ENCODE measurements at regions not wholly inside any gene's neighbourhood (a gene's known extent, or its start where the extent isn't known, plus 50 kb on each side); places are given as distances from the start of the nearest gene placed in this dataset.

DNA sequence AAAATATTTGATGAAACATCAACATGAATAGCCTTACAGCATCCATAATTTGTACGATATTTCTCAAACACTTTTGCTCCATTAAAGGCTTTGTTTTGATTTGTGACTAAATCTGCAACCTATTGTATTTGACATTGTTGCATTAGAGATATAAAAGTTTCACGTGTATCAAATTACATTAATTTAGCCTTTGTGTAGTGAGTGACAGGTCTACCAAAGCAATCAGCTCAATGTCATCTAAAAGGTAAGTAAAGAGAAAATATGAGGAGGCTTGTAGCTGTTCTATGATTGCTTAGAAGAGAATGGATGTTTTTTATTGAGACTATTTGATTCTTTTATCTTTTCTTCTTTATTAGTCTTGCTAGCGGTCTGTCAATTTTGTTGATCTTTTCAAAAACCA, 430.2 kb downstream of the GALR1 start:
- H3K27ac ChIP-seq: no peak overlapping the region
- DNase-seq (ENCODE audit: low spot score): no peak
- no peak overlapping the region for H3K4me3 ChIP-seq
- TF ChIP-seq, protein P1, sequence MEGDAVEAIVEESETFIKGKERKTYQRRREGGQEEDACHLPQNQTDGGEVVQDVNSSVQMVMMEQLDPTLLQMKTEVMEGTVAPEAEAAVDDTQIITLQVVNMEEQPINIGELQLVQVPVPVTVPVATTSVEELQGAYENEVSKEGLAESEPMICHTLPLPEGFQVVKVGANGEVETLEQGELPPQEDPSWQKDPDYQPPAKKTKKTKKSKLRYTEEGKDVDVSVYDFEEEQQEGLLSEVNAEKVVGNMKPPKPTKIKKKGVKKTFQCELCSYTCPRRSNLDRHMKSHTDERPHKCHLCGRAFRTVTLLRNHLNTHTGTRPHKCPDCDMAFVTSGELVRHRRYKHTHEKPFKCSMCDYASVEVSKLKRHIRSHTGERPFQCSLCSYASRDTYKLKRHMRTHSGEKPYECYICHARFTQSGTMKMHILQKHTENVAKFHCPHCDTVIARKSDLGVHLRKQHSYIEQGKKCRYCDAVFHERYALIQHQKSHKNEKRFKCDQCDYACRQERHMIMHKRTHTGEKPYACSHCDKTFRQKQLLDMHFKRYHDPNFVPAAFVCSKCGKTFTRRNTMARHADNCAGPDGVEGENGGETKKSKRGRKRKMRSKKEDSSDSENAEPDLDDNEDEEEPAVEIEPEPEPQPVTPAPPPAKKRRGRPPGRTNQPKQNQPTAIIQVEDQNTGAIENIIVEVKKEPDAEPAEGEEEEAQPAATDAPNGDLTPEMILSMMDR (IDR thresholded peaks at IDR 0.05): no peak

DNA sequence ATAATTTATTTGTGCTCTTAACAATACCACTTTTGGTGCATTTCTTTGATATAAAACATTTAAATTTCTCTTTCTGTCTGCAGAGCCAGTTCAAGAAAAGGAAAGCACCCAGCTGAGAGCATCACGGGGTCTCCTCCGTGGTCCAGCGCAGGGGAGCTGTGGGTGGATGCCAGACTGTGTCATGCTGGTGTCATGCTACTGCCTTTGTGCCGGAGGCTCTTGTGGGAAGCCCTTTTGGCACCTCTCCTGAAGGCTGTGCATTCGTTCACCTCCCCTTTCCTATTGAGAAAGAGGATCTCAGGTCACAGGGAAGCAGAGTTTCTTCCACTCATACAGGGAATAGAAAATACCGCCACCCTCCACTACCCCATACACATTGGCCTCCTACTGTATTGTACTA, 450.4 kb downstream of the GALR1 start:
- no peak for DNase-seq (ENCODE audit: low spot score)
- TF ChIP-seq, protein P1 (IDR thresholded peaks at IDR 0.05): no peak
- H3K4me3 ChIP-seq: no peak overlapping the region
- no peak overlapping the region for H3K27ac ChIP-seq

- no peak for DNase-seq (ENCODE audit: low spot score)
- H3K27ac ChIP-seq: no peak overlapping the region
- TF ChIP-seq, protein P1 (IDR thresholded peaks at IDR 0.05): no peak
- no peak overlapping the region for H3K4me3 ChIP-seq
Measured at GRCh38 chr18:77701977-77702376, 452.3 kb downstream of the GALR1 start.

GRCh38 chr18:77702686-77703085, 453.0 kb downstream of the GALR1 start:
- no peak overlapping the region for H3K27ac ChIP-seq
- no peak overlapping the region for H3K4me3 ChIP-seq
- TF ChIP-seq, protein P1 (IDR thresholded peaks at IDR 0.05): no peak
- no peak for DNase-seq (ENCODE audit: low spot score)

- Histone ChIP-seq H3K27ac (no peak overlapping the region), H3K4me3 (no peak overlapping the region)
- no peak for DNase-seq (ENCODE audit: low spot score)
- TF ChIP-seq, protein P1 (IDR thresholded peaks at IDR 0.05): no peak
Measured at GRCh38 chr18:77705301-77705700, 455.7 kb downstream of the GALR1 start.

GRCh38 chr18:77708826-77709506, 459.3 kb downstream of the GALR1 start:
- Histone ChIP-seq H3K4me3 (no peak overlapping the region), H3K27ac (no peak overlapping the region)
- TF ChIP-seq, protein P1 (IDR thresholded peaks at IDR 0.05): no peak
- DNase-seq (ENCODE audit: low spot score): no peak

- Histone ChIP-seq H3K4me3 (no peak overlapping the region), H3K27ac (no peak overlapping the region)
- TF ChIP-seq, protein P1 (IDR thresholded peaks at IDR 0.05): no peak
- no peak for DNase-seq (ENCODE audit: low spot score)
Measured at GRCh38 chr18:77711096-77711495, 461.4 kb downstream of the GALR1 start.

Data from coronary artery (tissue), 2 donors.